Testis (tissue), 2 donors: ENCODE measurements at regions not wholly inside any gene's neighbourhood (a gene's known extent, or its start where the extent isn't known, plus 50 kb on each side); places are given as distances from the start of the nearest gene placed in this dataset.

Experiments
- DNase-seq: peaks from one replicate; pipeline ENCODE4 v3.0.0-alpha.2; 2019
- H3K27ac ChIP-seq, 2 donors: fragments of 200-600 bp; sonication (generic); one replicate each; pipeline ENCODE4 v1.5.1; 2019
- H3K27me3 ChIP-seq: fragments of 200-600 bp; sonication (generic); one replicate; pipeline ENCODE4 v1.5.1; 2019
- H3K36me3 ChIP-seq: fragments of 200-600 bp; sonication (generic); one replicate; pipeline ENCODE4 v1.5.1; 2017; ENCODE audit warnings: low read depth; ENCODE audit errors: missing control alignments
- H3K4me1 ChIP-seq: fragments of 200-600 bp; sonication (generic); one replicate; pipeline ENCODE4 v1.5.1; 2019
- H3K4me3 ChIP-seq, 2 donors: fragments of 200-600 bp; sonication (generic); one replicate each; pipeline ENCODE4 v1.5.1; 2017 to 2019
- H3K9me3 ChIP-seq: fragments of 200-600 bp; sonication (generic); one replicate; pipeline ENCODE4 v1.5.1; 2017
- POLR2A ChIP-seq: fragments of 450-650 bp; IDR thresholded peaks from one replicate; pipeline ENCODE4 v1.6.1; 2017; ENCODE audit warnings: antibody characterized with exemption, mild to moderate bottlenecking, moderate library complexity
- WGBS, 2 donors: methylation state at CpG; one replicate each; pipeline ENCODE4 v1.1.5; 2018; 5-methylcytosine and 5-hydroxymethylcytosine counted together
- intact Hi-C: fragments of 100-400 bp; cut with DNase I; formaldehyde crosslinking; loops from one replicate; pipeline ENCODE4 v1.15.1; 2023; ENCODE audit warnings: low total_unique reads
- TF ChIP-seq, protein P1 (sequence below), 3 experiments: fragments of 450-650 bp in 2 of 3; fragments of 200-600 bp in 1 of 3; sonication (generic) in 1 of 3; IDR thresholded peaks; one replicate each; pipeline ENCODE4 v1.5.1; 2016 to 2019; ENCODE audit warnings: antibody characterized with exemption in 3 of 3, mild to moderate bottlenecking in 2 of 3, moderate library complexity in 1 of 3

DNA sequence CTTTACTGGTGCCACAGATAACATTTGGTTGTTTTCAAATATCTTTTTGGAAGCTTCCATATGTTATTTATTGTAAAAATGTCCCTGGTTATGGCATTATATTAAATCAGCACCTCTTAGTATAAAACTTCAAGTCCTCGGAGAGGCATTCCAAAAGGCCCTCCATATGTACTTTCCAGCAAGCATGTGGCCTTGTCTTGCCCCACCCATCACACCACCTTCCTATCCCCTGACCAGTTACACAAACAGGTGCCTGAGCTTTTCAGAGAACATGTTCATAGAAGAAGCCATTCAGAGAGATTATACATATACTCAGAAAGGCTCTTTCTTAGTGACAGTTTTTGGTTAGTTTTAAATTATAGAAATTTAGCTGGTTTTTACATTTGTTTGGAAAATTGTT lies 92.4 kb upstream of the PRKG1 start:
- intact Hi-C loops: no loop called here
- Histone ChIP-seq H3K9me3 (no peaks in the 10 kb centered on the region), H3K4me3 (no peak overlapping the region), H3K4me1 (no peaks in the 10 kb centered on the region), H3K27me3 (no peaks in the 10 kb centered on the region), H3K27ac (no peak overlapping the region), H3K36me3 (no peaks in the 10 kb centered on the region)
- no peak for DNase-seq
- TF ChIP-seq POLR2A: no peak
- TF ChIP-seq, protein P1, sequence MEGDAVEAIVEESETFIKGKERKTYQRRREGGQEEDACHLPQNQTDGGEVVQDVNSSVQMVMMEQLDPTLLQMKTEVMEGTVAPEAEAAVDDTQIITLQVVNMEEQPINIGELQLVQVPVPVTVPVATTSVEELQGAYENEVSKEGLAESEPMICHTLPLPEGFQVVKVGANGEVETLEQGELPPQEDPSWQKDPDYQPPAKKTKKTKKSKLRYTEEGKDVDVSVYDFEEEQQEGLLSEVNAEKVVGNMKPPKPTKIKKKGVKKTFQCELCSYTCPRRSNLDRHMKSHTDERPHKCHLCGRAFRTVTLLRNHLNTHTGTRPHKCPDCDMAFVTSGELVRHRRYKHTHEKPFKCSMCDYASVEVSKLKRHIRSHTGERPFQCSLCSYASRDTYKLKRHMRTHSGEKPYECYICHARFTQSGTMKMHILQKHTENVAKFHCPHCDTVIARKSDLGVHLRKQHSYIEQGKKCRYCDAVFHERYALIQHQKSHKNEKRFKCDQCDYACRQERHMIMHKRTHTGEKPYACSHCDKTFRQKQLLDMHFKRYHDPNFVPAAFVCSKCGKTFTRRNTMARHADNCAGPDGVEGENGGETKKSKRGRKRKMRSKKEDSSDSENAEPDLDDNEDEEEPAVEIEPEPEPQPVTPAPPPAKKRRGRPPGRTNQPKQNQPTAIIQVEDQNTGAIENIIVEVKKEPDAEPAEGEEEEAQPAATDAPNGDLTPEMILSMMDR (IDR thresholded peaks at IDR 0.05): no peak
- WGBS, 2 donors: 90 to 97% methylated on average over 1 of the region's 1 CpG

DNA sequence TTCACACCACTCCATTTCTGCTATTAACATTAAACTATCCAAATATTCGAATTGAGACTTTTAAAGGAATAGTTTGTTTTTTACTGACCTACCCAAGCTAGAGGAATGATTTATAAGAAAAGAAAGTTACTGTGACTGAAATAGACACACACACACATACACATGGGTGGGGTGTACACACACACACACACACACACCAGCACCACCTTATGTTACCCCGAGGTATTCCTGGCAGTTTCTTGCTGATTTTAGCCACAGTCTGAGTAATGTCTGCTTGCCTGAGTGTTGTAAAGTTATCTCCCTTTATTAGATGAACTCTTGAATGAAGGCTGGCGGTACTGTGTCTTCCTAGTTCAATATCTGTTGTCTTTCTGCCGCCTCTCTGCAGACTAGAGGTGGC lies 91.3 kb upstream of the PRKG1 start:
- no peak overlapping the region for H3K27ac ChIP-seq
- intact Hi-C loops: no loop called here
- WGBS, 2 donors: 65 to 74% methylated on average over 4 of the region's 4 CpGs
- H3K4me3 ChIP-seq: no peak overlapping the region
- no peaks in the 10 kb centered on the region for H3K4me1 ChIP-seq
- DNase-seq: no peak
- no peaks in the 10 kb centered on the region for H3K36me3 ChIP-seq
- H3K9me3 ChIP-seq: no peaks in the 10 kb centered on the region
- TF ChIP-seq, protein P1 (IDR thresholded peaks at IDR 0.05): no peak
- TF ChIP-seq POLR2A: no peak
- no peaks in the 10 kb centered on the region for H3K27me3 ChIP-seq

DNA sequence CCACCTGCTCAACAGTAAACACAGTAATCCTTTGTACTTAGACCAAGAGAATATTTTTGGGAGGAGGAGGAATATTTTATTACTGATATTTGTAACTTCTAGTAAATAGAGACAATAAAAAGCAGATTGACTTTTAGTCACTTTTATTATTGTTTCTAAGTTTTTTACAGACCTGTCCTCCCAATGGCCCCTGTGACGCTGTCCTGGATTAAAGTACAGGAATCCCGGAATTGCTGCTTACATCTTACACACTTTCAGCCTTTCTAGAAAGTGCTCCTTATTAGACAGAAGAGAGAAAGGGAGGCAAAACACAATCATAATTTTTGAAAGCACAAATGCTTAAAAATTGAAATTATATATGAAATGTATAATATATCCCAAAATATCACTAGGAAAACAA lies 86.4 kb upstream of the PRKG1 start:
- Histone ChIP-seq H3K27ac (no peak overlapping the region), H3K27me3 (no peaks in the 10 kb centered on the region), H3K36me3 (no peaks in the 10 kb centered on the region), H3K4me3 (no peak overlapping the region), H3K4me1 (no peaks in the 10 kb centered on the region), H3K9me3 (no peaks in the 10 kb centered on the region)
- 92 to 95% methylated on average over 2 of the region's 2 CpGs for WGBS, 2 donors
- DNase-seq: no peak
- no peak for TF ChIP-seq POLR2A
- TF ChIP-seq, protein P1 (IDR thresholded peaks at IDR 0.05): no peak
- intact Hi-C loops: no loop called here

DNA sequence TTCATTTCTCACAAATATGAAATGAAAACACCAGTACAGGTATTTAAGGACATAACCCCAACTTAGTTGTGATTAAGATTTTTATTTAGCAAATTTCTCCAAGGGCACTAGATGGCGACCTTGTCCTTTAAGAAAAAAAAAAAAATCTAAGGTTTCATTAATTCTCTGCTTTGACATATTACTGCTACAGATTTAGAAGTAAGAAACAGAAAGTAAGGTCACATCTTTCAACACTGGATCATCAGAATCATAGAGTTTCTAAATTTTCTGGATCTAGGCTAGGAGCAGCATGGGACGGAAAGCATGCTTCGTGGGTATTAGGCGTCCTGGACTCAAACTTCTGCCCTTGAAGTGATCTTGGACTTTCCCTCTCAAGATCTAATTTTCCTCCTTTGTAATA lies 85.5 kb upstream of the PRKG1 start:
- no peak for DNase-seq
- Histone ChIP-seq H3K36me3 (no peaks in the 10 kb centered on the region), H3K27me3 (no peaks in the 10 kb centered on the region), H3K9me3 (no peaks in the 10 kb centered on the region), H3K27ac (no peak overlapping the region), H3K4me3 (no peak overlapping the region), H3K4me1 (no peaks in the 10 kb centered on the region)
- TF ChIP-seq, protein P1 (IDR thresholded peaks at IDR 0.05): peak in 1 of 3 experiments; percentile 45
- TF ChIP-seq POLR2A: no peak
- intact Hi-C loops: no loop called here
- 54 to 63% methylated on average over 4 of the region's 4 CpGs for WGBS, 2 donors

DNA sequence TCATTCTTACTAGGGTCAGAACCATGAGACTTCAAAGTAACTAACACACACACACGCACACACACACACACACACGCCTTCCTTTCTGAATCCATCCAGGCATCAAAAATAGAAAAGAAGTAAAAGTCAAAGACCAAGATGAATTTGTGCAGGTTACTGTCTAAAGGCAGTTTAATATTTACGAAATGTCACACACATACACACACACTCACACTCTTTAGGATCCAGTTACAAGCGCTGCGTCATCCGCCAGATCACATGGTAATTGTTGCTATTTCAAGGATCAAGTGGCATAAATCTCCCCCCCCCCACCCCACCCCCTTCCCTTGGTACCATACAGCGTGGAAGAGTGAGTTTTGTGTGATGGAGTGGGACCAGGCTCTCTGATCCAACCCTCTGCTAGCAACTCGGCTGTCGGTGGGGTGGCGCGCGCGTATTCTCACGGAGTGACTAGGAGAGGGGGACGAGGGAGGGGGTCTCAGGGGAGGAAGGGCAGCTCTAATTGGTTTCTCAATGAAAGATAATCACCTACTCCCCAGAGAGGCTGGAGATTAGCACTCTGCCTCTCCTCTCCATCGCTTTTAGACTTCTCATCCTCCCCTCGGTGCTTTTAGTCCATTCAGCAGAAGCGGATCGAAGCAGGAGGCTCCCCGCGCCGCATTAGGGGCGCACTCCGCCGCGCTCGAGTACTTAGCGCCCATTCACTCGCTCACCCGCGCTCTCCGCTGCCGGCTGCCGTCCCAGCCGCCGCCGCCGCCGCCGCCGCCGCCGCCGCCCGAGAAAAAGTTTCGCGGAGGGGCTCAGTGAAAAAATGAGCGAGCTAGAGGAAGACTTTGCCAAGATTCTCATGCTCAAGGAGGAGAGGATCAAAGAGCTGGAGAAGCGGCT lies 83.5 kb upstream of the PRKG1 start:
- H3K4me3 ChIP-seq: peak overlapping the region; percentile 65 to 71
- WGBS, 2 donors: 1 to 3% methylated on average over 34 to 49 of the region's 49 CpGs
- intact Hi-C loops: no loop called here

More for the DNA sequence above, 83.5 kb upstream of the PRKG1 start:
- Histone ChIP-seq H3K36me3 (no peaks in the 10 kb centered on the region), H3K4me1 (no peaks in the 10 kb centered on the region), H3K9me3 (no peaks in the 10 kb centered on the region), H3K27me3 (no peaks in the 10 kb centered on the region), H3K27ac (peak overlapping the region; percentile 77 to 87)
- TF ChIP-seq POLR2A: no peak
- TF ChIP-seq, protein P1 (IDR thresholded peaks at IDR 0.05): no peak
- peak; percentile 67 for DNase-seq
